HUES6 (cell line): ENCODE measurements at regions not wholly inside any gene's neighbourhood (a gene's known extent, or its start where the extent isn't known, plus 50 kb on each side); places are given as distances from the start of the nearest gene placed in this dataset.

Experiments
- H3K27ac ChIP-seq: 2 replicates; pipeline ENCODE4 v1.7.0; 2013; ENCODE audit warnings: low read depth, mild to moderate bottlenecking, low read length, inconsistent platforms
- H3K27me3 ChIP-seq: 2 replicates; pipeline ENCODE4 v1.6.1; 2013; ENCODE audit warnings: low read length; ENCODE audit not compliant: control insufficient read depth, insufficient read depth
- H3K36me3 ChIP-seq: 2 replicates; pipeline ENCODE4 v1.6.1; 2013; ENCODE audit warnings: low read length; ENCODE audit not compliant: control insufficient read depth, insufficient read depth
- H3K4me1 ChIP-seq: 2 replicates; pipeline ENCODE4 v1.6.1; 2013; ENCODE audit warnings: low read length; ENCODE audit not compliant: control insufficient read depth, insufficient read depth
- H3K4me3 ChIP-seq: 2 replicates; pipeline ENCODE4 v1.5.1; 2013; ENCODE audit warnings: low read depth, low read length
- H3K9ac ChIP-seq: one replicate; pipeline ENCODE4 v1.6.1; 2013; ENCODE audit warnings: mild to moderate bottlenecking, low read length
- H3K9me3 ChIP-seq: 2 replicates; pipeline ENCODE4 v1.6.1; 2013; ENCODE audit warnings: low read depth, low read length; ENCODE audit not compliant: control insufficient read depth, insufficient read depth

DNA sequence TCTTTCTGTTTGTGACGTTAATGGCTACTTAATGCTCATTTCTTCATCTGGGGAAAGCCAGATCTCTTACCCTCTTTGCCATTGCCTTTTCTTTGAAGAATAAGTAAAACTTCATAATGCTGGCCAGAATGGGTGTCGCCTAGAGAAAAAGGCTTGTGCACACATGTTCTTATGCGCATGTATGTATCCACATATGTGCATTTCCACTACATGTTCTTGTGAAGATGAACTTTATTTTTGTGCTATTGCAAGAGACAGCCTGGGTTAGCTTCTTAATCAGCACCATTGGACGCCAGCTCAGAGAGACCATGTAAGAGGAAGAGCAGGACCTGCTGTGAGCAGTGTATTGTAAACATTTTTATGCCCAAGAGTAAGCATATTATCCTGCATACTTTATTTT, 178.7 kb downstream of the SPRY1 start:
- peaks cover 6% of the 10 kb centered on the region for H3K9me3 ChIP-seq
- no peaks in the 10 kb centered on the region for H3K36me3 ChIP-seq
- H3K4me1 ChIP-seq = no peaks in the 10 kb centered on the region
- H3K4me3 ChIP-seq = no peak overlapping the region
- H3K9ac ChIP-seq = no peak overlapping the region
- H3K27ac ChIP-seq = no peak overlapping the region
- H3K27me3 ChIP-seq = no peaks in the 10 kb centered on the region

GRCh38 chr4:123577225-123577906, 180.8 kb downstream of the SPRY1 start:
- Histone ChIP-seq H3K36me3 (no peaks in the 10 kb centered on the region), H3K4me1 (no peaks in the 10 kb centered on the region), H3K9me3 (peaks cover 25% of the 10 kb centered on the region), H3K27me3 (no peaks in the 10 kb centered on the region), H3K4me3 (no peak overlapping the region), H3K27ac (no peak overlapping the region), H3K9ac (no peak overlapping the region)

DNA sequence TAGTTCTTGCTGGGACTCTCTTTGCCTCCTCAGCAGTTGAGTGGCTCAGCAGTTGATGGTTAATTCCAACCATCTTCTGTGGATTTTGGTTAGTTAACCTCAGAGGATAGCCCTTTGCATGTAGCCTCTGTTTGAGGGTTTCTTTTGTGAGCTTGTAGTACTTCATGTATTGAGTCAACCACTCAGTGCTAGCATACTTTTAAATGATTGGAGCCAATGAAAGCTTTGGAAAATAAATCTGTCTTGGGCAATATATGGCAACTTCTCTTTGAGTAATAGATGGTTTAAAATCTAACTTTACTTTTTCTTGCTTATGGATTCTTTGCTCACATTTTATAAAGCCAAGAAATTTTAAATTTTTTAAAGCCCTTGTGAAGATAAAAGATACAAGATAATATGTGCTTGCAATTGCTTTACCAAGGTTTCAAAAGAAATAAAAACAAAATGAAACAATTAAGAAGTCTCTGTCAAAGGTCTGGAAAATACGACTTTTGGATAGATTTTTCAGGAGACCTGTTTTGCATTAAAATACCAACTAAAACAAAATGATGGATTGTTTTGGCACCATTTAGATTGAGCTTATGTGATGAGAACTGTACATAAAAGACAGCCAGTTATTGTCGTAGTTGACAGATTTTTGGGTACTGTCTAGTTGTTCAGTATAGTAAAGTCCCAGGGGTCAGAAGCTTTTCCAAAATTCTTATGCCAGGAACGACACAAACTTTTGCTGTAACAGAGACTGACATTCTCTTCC, 181.9 kb downstream of the SPRY1 start:
- no peak overlapping the region for H3K27ac ChIP-seq

DNA sequence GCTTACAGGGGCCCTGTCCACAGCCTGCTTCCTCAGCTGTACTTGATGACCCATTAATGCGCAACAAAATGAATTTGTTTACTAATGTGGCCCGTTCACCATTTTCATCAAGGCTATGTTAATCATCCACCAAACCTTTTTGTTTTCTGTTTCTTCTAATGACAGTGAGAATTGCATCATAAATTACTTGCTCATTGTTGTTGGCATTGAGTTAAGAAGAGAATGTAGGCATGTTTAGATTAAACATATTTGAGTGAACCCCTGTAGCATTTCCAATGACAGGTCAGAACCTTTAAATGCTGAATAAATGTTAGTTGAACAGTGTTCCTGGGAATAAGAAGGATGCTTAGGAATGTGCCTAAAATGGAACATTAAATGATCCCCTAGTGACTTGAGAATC, 183.4 kb downstream of the SPRY1 start:
- no peaks in the 10 kb centered on the region for H3K4me1 ChIP-seq
- no peak overlapping the region for H3K4me3 ChIP-seq
- no peak overlapping the region for H3K27ac ChIP-seq
- peaks cover 25% of the 10 kb centered on the region for H3K9me3 ChIP-seq
- no peak overlapping the region for H3K9ac ChIP-seq
- no peaks in the 10 kb centered on the region for H3K27me3 ChIP-seq
- no peaks in the 10 kb centered on the region for H3K36me3 ChIP-seq

More for the DNA sequence above, 181.9 kb downstream of the SPRY1 start:
- Histone ChIP-seq H3K27me3 (no peaks in the 10 kb centered on the region), H3K4me1 (no peaks in the 10 kb centered on the region), H3K36me3 (no peaks in the 10 kb centered on the region), H3K4me3 (no peak overlapping the region), H3K9me3 (peaks cover 25% of the 10 kb centered on the region), H3K9ac (no peak overlapping the region)

DNA sequence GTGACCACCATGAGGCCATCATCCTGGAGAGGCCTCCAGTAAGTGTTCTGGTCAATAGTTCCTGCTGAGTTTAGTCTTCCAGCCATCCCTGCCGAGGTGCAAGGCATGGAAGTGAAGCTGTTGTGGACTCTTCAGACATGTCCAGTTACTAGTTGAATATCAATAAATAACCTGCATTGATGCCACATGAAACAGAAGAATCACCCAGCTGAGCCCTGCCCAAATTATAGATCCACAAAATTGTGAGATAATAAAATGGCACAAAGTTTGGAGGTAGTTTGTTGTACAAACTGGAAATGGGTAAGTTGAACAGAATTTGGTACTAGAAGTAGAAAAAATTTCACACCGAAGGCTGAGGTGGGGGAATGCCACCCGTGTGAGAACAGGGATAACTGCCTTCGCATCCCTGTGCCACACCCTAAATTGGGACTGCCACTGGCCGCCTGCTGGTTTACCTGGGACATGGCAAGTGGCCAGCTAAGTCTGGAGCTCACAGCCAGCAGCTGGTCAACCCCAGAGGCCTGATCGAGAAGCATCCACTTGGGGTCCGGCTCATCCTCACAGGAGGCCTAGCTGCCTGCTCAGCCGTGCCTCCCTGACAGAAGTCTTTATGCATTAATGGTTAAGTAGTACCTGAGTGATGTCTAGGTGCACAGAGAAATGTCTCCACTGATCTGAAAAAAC, 184.5 kb downstream of the SPRY1 start:
- H3K4me1 ChIP-seq = no peaks in the 10 kb centered on the region
- H3K9ac ChIP-seq = no peak overlapping the region
- peaks cover 25% of the 10 kb centered on the region for H3K9me3 ChIP-seq
- no peaks in the 10 kb centered on the region for H3K27me3 ChIP-seq
- no peak overlapping the region for H3K4me3 ChIP-seq
- no peaks in the 10 kb centered on the region for H3K36me3 ChIP-seq
- no peak overlapping the region for H3K27ac ChIP-seq

- H3K4me1 ChIP-seq = no peaks in the 10 kb centered on the region
- no peak overlapping the region for H3K27ac ChIP-seq
- no peak overlapping the region for H3K4me3 ChIP-seq
- no peaks in the 10 kb centered on the region for H3K36me3 ChIP-seq
- H3K9ac ChIP-seq = no peak overlapping the region
- no peaks in the 10 kb centered on the region for H3K27me3 ChIP-seq
- peaks cover 25% of the 10 kb centered on the region for H3K9me3 ChIP-seq
Observed at GRCh38 chr4:123581802-123582201, 185.2 kb downstream of the SPRY1 start.

DNA sequence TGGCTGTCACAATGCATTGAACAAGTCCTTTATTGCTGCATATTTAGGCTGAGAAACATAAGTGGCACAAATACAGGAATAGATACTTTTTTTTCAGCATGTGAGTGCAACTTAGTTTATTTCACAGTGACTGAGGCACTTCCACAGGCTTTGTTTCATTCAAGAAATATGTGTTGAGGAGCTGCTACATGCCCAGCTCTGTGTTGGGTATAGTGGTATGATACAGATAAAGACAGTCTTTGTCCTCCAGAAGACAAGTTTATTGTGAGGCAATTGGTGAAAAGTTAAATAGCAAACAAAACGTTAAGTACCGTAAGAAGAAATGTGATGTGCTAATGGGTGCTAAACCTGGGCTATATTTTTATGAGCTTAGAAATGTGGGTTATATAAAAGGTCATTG, 186.4 kb downstream of the SPRY1 start:
- H3K36me3 ChIP-seq = no peaks in the 10 kb centered on the region
- no peak overlapping the region for H3K9ac ChIP-seq
- no peak overlapping the region for H3K4me3 ChIP-seq
- no peaks in the 10 kb centered on the region for H3K4me1 ChIP-seq
- no peak overlapping the region for H3K27ac ChIP-seq
- no peaks in the 10 kb centered on the region for H3K27me3 ChIP-seq
- H3K9me3 ChIP-seq = peaks cover 25% of the 10 kb centered on the region

DNA sequence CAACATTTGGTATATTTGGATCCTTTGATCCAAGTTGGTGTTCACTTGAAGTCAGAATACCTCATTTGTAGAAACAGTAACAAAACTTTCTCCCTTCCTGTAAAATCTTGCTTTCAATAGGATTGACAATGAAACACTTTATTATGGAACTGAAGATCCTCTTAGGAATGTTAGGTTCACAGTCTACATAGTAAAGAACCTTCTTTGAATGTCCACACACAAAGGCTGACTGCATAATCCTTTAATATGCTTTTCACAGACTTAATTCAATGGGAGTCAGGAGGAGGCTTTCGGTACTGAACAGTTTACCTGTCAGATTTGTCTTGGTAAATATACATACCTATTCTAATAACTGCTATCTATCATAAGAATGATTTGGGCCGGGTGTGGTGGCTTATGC, 188.5 kb downstream of the SPRY1 start:
- H3K9me3 ChIP-seq = peaks cover 22% of the 10 kb centered on the region
- no peaks in the 10 kb centered on the region for H3K36me3 ChIP-seq
- H3K4me1 ChIP-seq = no peaks in the 10 kb centered on the region
- H3K9ac ChIP-seq = no peak overlapping the region
- H3K4me3 ChIP-seq = no peak overlapping the region
- no peak overlapping the region for H3K27ac ChIP-seq
- no peaks in the 10 kb centered on the region for H3K27me3 ChIP-seq

DNA sequence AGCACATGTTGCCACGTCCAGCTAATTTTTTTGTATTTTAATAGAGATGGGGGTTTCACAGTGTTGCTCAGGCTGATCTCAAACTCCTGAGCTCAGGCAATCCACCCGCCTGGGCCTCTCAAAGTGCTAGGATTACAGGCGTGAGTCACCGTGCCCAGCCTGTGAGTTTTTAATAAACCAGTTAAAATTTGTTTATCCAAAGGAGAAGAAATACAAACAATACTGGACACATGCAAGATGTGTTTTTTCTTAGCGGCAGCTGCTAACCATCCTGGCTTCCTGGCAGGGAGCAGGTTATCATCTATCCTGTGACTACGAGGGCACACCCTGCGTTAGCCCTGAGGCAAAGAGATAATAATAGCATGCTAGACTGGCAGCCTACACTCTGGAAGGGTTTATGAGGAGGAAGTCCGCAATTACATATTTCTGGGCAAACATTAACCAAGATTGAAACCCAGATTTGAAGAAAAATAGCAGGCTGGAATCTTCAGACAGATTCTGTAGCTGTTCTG, 191.4 kb downstream of the SPRY1 start:
- Histone ChIP-seq H3K27ac (no peak overlapping the region), H3K4me1 (no peaks in the 10 kb centered on the region), H3K36me3 (no peaks in the 10 kb centered on the region), H3K27me3 (no peaks in the 10 kb centered on the region), H3K4me3 (no peak overlapping the region), H3K9me3 (no peaks in the 10 kb centered on the region), H3K9ac (no peak overlapping the region)

DNA sequence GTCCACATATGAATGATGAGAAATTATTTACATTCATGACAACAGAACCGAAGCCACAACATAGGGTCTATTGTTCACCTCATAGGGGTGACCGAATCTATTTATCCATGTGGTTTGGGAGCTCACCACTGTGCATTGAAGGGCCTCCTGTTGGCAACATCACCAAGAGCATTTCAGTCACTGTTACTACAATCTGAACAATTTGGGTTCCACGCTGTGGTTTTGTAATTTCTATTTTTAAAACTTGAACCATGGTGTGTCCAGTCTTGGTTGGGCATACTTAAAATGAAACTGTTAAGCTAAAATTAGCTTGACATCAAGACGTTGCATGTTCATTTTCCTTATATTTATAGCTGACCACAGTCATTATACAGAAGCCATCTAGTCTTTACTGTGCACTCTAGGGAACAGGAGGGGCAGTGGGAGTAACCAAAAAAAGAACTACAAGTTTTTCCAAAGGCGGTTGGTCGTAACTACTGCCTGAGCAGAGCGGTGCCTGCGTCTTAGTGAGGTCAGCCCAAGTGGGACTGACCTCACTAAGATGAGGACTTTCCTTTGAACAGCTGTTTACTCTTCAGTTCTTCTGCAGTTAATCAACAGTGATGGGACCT, 192.1 kb downstream of the SPRY1 start:
- Histone ChIP-seq H3K4me3 (no peak overlapping the region), H3K9me3 (no peaks in the 10 kb centered on the region)

DNA sequence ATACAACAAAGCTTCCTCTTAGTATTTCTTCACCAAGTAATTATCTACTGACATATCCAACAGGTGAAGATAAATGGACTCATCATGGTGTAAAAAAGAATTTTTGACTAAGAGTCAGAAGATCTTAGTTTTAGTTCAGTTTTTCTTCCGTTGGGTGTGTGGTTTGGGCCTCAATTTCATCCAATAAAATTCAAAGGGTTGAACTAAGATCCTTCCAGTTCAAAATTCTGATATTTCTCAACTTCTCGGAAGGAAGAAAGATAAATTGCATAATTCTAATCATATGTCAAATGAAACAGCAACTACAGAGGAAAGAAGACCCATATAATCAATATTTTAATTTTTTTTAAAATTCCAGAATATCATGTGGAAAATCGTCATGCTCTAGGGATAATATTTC, 192.7 kb downstream of the SPRY1 start:
- Histone ChIP-seq H3K9me3 (no peaks in the 10 kb centered on the region), H3K36me3 (no peaks in the 10 kb centered on the region), H3K9ac (no peak overlapping the region), H3K27ac (no peak overlapping the region), H3K27me3 (no peaks in the 10 kb centered on the region), H3K4me3 (no peak overlapping the region), H3K4me1 (no peaks in the 10 kb centered on the region)

More for the DNA sequence above, 192.1 kb downstream of the SPRY1 start:
- Histone ChIP-seq H3K9ac (no peak overlapping the region), H3K27me3 (no peaks in the 10 kb centered on the region), H3K27ac (no peak overlapping the region), H3K4me1 (no peaks in the 10 kb centered on the region), H3K36me3 (no peaks in the 10 kb centered on the region)
